Activated naive CD4-positive, alpha-beta T cell treated with anti-CD3 and anti-CD28 coated beads, Interleukin-2, amount 50 U/mL, for 24 hours (primary cell): ENCODE measurements at regions not wholly inside any gene's neighbourhood (a gene's known extent, or its start where the extent isn't known, plus 50 kb on each side); places are given as distances from the start of the nearest gene placed in this dataset.

Experiments
- H3K27ac Mint-ChIP-seq: one replicate; pipeline ENCODE4 v1.8.0; 2021; ENCODE audit warnings: mild to moderate bottlenecking, mixed read lengths
- H3K27me3 Mint-ChIP-seq: one replicate; pipeline ENCODE4 v1.8.0; 2021; ENCODE audit warnings: mixed read lengths
- H3K36me3 Mint-ChIP-seq: one replicate; pipeline ENCODE4 v1.8.0; 2021; ENCODE audit warnings: mixed read lengths
- H3K4me1 Mint-ChIP-seq: one replicate; pipeline ENCODE4 v1.8.0; 2021; ENCODE audit warnings: mixed read lengths
- H3K4me3 Mint-ChIP-seq: one replicate; pipeline ENCODE4 v1.8.0; 2021; ENCODE audit warnings: mild to moderate bottlenecking, mixed read lengths
- H3K9me3 Mint-ChIP-seq: one replicate; pipeline ENCODE4 v1.8.0; 2021; ENCODE audit warnings: mixed read lengths

DNA sequence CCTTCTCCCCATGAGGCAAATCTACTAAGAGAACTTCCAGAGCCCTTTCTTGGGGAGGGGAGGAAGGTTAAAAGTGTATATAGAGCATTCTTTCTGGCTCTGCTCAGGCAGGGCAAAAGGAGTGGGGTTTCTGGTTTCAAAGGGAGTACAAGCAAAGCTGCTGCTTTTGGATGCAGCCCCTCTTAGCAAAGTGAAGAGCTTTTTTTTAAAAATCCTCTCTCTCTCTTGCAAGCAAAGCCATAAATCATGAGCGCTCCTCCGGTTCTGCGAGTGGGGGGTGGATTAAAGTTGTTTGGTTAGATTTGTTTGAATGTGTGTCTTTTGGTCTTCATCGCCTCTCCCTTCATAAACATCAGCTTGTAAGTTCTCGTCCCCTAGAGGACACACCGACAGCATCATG is 546.6 kb upstream of the TBX3 start:
- Mint-ChIP-seq H3K36me3 (no peaks in the 10 kb centered on the region), H3K4me1 (no peaks in the 10 kb centered on the region), H3K9me3 (no peaks in the 10 kb centered on the region), H3K27me3 (no peaks in the 10 kb centered on the region), H3K27ac (no peak overlapping the region), H3K4me3 (no peak overlapping the region)

- Mint-ChIP-seq H3K9me3 (no peaks in the 10 kb centered on the region), H3K27me3 (no peaks in the 10 kb centered on the region), H3K4me1 (no peaks in the 10 kb centered on the region), H3K36me3 (no peaks in the 10 kb centered on the region), H3K4me3 (no peak overlapping the region), H3K27ac (no peak overlapping the region)
Observed at GRCh38 chr12:115229517-115229916, 545.5 kb upstream of the TBX3 start.

GRCh38 chr12:115228434-115228833 is 544.5 kb upstream of the TBX3 start:
- Mint-ChIP-seq H3K36me3 (no peaks in the 10 kb centered on the region), H3K27me3 (no peaks in the 10 kb centered on the region), H3K27ac (no peak overlapping the region), H3K9me3 (no peaks in the 10 kb centered on the region), H3K4me3 (no peak overlapping the region), H3K4me1 (no peaks in the 10 kb centered on the region)

- Mint-ChIP-seq H3K4me3 (no peak overlapping the region), H3K36me3 (no peaks in the 10 kb centered on the region), H3K4me1 (no peaks in the 10 kb centered on the region), H3K27me3 (no peaks in the 10 kb centered on the region), H3K27ac (no peak overlapping the region), H3K9me3 (no peaks in the 10 kb centered on the region)
Observed at GRCh38 chr12:115227137-115227615, 543.2 kb upstream of the TBX3 start.

DNA sequence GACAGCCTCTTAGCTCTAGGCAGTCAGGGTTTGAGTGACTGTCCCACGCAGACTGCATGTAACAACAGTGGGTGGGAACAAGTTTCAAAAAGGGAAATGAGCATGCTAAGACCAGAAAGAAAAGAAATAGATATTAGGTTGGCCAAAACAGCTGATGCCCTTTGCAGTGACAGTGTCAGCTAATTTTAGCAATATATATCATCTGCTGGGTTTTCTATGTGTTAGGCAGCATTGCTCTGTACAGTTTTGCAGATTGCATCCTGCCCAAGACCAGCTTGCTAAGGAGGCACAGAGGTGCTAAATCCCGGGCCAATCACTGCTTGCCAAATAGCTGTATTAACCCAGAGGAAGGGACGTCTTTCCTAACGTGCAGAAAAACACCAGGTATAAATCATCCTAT is 541.9 kb upstream of the TBX3 start:
- Mint-ChIP-seq H3K27ac (no peak overlapping the region), H3K27me3 (no peaks in the 10 kb centered on the region), H3K9me3 (no peaks in the 10 kb centered on the region), H3K36me3 (no peaks in the 10 kb centered on the region), H3K4me3 (no peak overlapping the region), H3K4me1 (no peaks in the 10 kb centered on the region)

GRCh38 chr12:115223991-115224390 is 540.0 kb upstream of the TBX3 start:
- Mint-ChIP-seq H3K27me3 (no peaks in the 10 kb centered on the region), H3K4me1 (no peaks in the 10 kb centered on the region), H3K36me3 (no peaks in the 10 kb centered on the region), H3K4me3 (no peak overlapping the region), H3K9me3 (no peaks in the 10 kb centered on the region), H3K27ac (no peak overlapping the region)

DNA sequence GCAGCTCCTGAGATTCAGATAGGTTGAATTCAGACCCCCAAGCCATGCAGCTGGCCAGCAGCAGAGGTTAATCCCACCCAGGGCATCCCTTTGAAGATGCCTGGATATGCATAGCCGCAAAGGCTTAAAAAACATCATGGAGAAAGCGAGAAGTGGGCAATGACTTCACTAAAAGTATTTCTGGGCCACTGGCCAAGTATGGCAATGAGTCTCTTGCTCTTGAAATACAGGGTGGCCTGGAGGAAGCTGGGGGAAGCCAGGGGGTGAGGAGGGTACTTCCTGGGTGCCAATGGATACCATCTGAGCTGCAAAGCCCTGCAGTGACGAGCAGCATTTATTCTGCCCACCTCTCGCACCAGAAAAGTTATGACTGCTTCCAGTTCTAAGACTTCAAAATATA is 539.3 kb upstream of the TBX3 start:
- Mint-ChIP-seq H3K4me3 (no peak overlapping the region), H3K4me1 (no peaks in the 10 kb centered on the region), H3K27ac (no peak overlapping the region), H3K9me3 (peaks cover 1% of the 10 kb centered on the region), H3K36me3 (no peaks in the 10 kb centered on the region), H3K27me3 (no peaks in the 10 kb centered on the region)

DNA sequence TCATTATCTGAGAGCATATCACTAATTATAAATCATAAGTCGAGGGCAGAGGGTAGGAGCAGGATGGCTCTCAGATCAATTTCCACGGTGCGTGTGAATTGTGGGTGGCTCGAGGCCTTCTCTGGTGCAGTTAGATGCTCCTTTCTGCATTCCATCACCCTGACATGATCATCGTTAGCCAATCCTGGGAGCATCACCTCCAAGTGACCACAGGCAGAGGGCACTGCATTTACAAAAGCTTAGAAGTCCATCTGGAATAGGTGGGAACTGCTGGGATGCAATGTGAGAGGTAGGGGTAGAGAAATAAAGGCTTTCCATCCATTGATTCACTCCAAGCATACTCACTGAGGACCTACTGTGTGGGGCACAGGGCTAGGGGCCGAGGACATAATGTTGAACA is 538.2 kb upstream of the TBX3 start:
- no peak overlapping the region for H3K4me3 Mint-ChIP-seq
- H3K4me1 Mint-ChIP-seq, result no peaks in the 10 kb centered on the region
- no peaks in the 10 kb centered on the region for H3K36me3 Mint-ChIP-seq
- H3K27me3 Mint-ChIP-seq, result no peaks in the 10 kb centered on the region
- H3K9me3 Mint-ChIP-seq, result peaks cover 4% of the 10 kb centered on the region
- no peak overlapping the region for H3K27ac Mint-ChIP-seq

GRCh38 chr12:115216301-115216700 is 532.3 kb upstream of the TBX3 start:
- no peaks in the 10 kb centered on the region for H3K36me3 Mint-ChIP-seq
- no peak overlapping the region for H3K4me3 Mint-ChIP-seq
- H3K27ac Mint-ChIP-seq, result no peak overlapping the region
- H3K27me3 Mint-ChIP-seq, result no peaks in the 10 kb centered on the region
- no peaks in the 10 kb centered on the region for H3K4me1 Mint-ChIP-seq
- peaks cover 13% of the 10 kb centered on the region for H3K9me3 Mint-ChIP-seq

GRCh38 chr12:115215544-115215943 is 531.6 kb upstream of the TBX3 start:
- Mint-ChIP-seq H3K9me3 (peaks cover 13% of the 10 kb centered on the region), H3K36me3 (no peaks in the 10 kb centered on the region), H3K4me3 (no peak overlapping the region), H3K4me1 (no peaks in the 10 kb centered on the region), H3K27me3 (no peaks in the 10 kb centered on the region), H3K27ac (no peak overlapping the region)

DNA sequence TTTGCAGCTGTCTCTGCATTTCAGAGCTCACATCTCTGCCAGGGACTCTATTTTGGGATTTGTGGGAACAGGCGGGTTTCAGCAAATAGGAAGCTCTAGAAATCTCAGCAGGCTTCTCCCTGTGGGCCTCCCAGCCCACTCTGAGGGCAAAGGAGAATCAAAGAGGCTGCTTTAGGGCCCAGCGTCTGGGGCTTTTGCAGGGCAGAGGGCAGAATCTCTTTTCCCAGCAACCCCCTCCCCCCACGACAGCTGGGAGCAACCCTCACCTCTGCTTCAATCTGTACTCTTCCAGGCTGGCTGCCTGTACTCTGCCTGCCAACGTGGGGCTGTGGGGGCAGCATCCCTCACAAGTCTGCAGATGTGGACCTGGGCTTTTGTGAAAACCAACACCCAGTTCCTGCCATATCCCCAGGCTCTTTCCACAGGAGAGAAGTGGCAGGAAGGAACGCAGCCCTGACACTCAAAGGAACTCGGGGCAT is 529.6 kb upstream of the TBX3 start:
- H3K36me3 Mint-ChIP-seq, result no peaks in the 10 kb centered on the region
- no peak overlapping the region for H3K4me3 Mint-ChIP-seq
- H3K27ac Mint-ChIP-seq, result no peak overlapping the region
- H3K4me1 Mint-ChIP-seq, result no peaks in the 10 kb centered on the region
- peaks cover 13% of the 10 kb centered on the region for H3K9me3 Mint-ChIP-seq
- no peaks in the 10 kb centered on the region for H3K27me3 Mint-ChIP-seq

DNA sequence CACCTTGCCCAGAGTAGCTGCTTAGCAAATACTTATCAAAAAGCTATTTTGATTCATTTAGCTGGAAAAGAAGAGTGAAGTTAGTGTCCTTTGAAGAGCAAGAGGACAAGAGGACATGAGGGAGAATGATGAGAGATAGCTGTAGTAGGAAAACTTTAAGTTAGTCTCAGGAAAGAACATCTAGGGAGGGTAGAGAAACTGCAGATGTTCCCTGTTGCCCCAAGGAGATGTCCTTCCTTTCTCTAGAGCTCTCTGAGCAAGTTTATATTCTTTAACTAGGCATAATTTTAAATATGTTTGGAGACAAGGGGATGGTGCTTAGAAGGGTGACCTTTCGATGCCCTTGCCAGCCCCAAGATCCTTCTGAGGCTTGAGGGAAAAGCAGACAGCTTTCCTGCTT is 529.1 kb upstream of the TBX3 start:
- Mint-ChIP-seq H3K27ac (no peak overlapping the region), H3K9me3 (peaks cover 10% of the 10 kb centered on the region), H3K4me3 (no peak overlapping the region), H3K36me3 (no peaks in the 10 kb centered on the region), H3K4me1 (no peaks in the 10 kb centered on the region), H3K27me3 (no peaks in the 10 kb centered on the region)

- no peak overlapping the region for H3K27ac Mint-ChIP-seq
- no peaks in the 10 kb centered on the region for H3K4me1 Mint-ChIP-seq
- no peaks in the 10 kb centered on the region for H3K36me3 Mint-ChIP-seq
- no peaks in the 10 kb centered on the region for H3K27me3 Mint-ChIP-seq
- H3K9me3 Mint-ChIP-seq, result peaks cover 8% of the 10 kb centered on the region
- H3K4me3 Mint-ChIP-seq, result no peak overlapping the region
Observed at GRCh38 chr12:115212356-115212755, 528.4 kb upstream of the TBX3 start.

DNA sequence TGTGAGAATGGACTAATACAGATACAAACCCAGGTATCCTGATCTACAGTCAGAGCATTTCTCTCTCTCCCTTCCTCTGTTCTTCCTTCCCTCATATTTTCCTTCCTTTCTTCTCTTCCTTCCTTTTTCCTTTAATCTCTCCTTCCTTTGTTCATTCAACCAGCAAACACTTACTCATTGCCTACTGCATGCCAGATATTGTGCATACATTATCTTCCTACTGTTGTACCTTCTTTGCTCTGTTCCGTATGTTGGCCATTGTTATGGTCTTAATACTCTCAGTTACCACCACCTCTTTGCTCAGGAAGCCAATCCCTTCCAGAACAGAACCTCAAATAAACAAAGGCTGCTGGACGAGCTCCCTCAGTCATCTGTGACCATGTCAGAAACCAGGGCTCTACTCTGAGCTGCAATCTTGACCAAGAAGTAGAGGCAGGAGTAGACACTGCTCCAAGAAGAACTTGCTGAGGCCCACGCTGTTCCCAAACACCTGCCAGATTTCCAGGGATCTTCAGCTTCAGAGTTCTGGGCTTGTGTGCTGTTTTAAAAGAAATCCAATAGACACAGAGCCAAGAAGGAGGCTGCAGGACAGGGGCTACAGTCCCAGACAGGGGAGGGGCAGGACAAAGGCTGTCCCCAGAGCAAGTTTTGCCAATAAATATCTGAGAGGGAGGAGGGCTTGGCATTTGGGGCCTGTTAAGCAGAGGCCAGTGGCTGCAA is 526.7 kb upstream of the TBX3 start:
- Mint-ChIP-seq H3K27ac (no peak overlapping the region), H3K4me3 (no peak overlapping the region), H3K9me3 (peaks cover 8% of the 10 kb centered on the region), H3K4me1 (no peaks in the 10 kb centered on the region), H3K27me3 (peaks cover 1% of the 10 kb centered on the region), H3K36me3 (no peaks in the 10 kb centered on the region)

- peaks cover 8% of the 10 kb centered on the region for H3K9me3 Mint-ChIP-seq
- no peaks in the 10 kb centered on the region for H3K4me1 Mint-ChIP-seq
- no peak overlapping the region for H3K4me3 Mint-ChIP-seq
- H3K27me3 Mint-ChIP-seq, result peaks cover 1% of the 10 kb centered on the region
- H3K36me3 Mint-ChIP-seq, result no peaks in the 10 kb centered on the region
- no peak overlapping the region for H3K27ac Mint-ChIP-seq
Observed at GRCh38 chr12:115209230-115209629, 525.3 kb upstream of the TBX3 start.

DNA sequence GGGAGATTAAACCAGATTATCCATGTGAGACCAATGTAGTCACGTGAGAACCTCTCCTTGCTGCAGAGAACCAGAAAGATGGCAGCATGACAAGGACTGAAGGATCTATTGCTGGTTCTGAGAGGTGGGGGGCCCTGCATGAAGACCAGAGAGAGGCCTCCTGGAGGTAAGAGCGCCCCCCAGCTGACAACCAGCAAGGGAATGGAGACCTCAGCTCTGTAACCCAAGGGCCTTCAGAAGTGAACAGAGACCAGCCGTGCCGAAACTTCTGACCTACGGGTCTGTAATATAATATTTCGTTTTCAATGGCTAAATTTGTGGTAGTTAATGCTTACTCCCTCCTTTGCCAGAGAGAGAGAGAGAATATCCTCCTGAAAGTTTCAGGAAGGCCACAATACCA is 524.1 kb upstream of the TBX3 start:
- peaks cover 8% of the 10 kb centered on the region for H3K9me3 Mint-ChIP-seq
- no peaks in the 10 kb centered on the region for H3K36me3 Mint-ChIP-seq
- H3K4me3 Mint-ChIP-seq, result no peak overlapping the region
- no peaks in the 10 kb centered on the region for H3K4me1 Mint-ChIP-seq
- peaks cover 1% of the 10 kb centered on the region for H3K27me3 Mint-ChIP-seq
- no peak overlapping the region for H3K27ac Mint-ChIP-seq
